ENCODE measurements at regions not wholly inside any gene's neighbourhood (a gene's known extent, or its start where the extent isn't known, plus 50 kb on each side); places are given as distances from the start of the nearest gene placed in this dataset.

DNA sequence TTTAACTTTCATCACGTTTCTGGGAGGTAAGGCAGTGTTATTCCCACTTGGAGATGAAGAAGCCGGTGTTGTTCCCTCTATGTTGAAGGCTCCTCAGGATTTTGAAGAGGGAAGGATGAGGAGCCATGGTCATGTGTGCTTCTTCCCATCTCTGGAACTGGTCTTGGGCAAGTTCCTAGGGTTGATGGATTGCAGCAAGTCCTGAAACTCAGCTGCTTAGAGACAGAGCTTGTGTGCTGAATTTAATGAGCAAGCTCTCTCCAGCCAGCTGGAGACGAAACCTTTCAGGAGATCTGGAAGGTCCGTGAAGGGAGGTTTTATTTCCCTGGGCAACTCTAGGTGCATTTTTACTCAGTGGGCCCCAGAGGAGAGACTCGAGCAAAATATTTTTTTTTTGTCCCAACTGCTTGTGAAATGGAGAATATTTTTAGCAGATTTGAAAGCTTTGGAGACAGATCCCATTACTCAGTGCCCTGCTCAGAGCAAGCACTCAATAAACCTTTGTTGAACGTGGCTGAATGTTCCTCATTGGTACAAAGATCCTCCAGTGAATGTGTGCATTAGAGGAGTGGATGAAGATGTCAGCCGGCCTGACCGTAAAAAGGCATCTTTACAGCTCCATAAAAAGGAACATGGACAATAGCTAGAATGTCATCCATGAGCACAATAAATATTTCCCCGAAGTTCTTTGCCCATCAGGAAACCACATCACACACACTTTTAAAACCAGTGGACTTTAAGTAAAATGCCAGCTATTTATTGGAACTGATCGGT is 55.6 kb upstream of the RGMA start:
- H3K4me1 ChIP-seq (ENCODE audit: insufficient read depth, poor library complexity, severe bottlenecking) = no peaks in the 10 kb centered on the region
- H3K27me3 ChIP-seq (ENCODE audit: insufficient read depth, poor library complexity, severe bottlenecking) = peaks cover 8% of the 10 kb centered on the region
- TF ChIP-seq, protein P1, sequence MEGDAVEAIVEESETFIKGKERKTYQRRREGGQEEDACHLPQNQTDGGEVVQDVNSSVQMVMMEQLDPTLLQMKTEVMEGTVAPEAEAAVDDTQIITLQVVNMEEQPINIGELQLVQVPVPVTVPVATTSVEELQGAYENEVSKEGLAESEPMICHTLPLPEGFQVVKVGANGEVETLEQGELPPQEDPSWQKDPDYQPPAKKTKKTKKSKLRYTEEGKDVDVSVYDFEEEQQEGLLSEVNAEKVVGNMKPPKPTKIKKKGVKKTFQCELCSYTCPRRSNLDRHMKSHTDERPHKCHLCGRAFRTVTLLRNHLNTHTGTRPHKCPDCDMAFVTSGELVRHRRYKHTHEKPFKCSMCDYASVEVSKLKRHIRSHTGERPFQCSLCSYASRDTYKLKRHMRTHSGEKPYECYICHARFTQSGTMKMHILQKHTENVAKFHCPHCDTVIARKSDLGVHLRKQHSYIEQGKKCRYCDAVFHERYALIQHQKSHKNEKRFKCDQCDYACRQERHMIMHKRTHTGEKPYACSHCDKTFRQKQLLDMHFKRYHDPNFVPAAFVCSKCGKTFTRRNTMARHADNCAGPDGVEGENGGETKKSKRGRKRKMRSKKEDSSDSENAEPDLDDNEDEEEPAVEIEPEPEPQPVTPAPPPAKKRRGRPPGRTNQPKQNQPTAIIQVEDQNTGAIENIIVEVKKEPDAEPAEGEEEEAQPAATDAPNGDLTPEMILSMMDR (IDR thresholded peaks at IDR 0.05; ENCODE audit: poor library complexity, severe bottlenecking) = no peak
- H3K27ac ChIP-seq (ENCODE audit: poor library complexity, severe bottlenecking) = no peak overlapping the region
- ATAC-seq (ENCODE audit: low read depth) (peak; percentile 22; the same call in 1 of the 3 replicates), DNase-seq (ENCODE audit: low spot score) (no peak)
- H3K9me3 ChIP-seq (ENCODE audit: severe bottlenecking) = no peaks in the 10 kb centered on the region
- no peaks in the 10 kb centered on the region for H3K36me3 ChIP-seq (ENCODE audit: low read depth)
- no peak overlapping the region for H3K4me3 ChIP-seq (ENCODE audit: severe bottlenecking)

DNA sequence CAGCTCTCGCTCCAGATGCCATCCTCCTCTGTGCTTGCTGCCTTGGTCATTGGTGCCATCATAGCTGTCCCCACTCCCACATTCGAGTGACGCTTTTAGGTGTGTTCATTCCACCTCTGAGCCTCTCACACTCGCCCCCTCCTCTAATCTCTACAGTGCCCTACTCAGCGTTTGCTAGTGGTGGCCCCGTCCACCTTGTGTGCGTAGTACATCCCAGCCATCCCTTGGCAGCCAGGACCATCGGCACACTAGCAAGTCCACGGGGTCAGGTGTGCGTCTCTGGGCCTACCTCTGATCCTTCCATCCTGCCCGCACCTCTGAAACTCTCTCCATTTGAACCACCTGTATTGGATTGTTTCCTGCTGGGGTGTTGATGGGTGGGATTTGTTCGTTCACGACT is 54.2 kb upstream of the RGMA start:
- Histone ChIP-seq H3K4me3 (ENCODE audit: severe bottlenecking) (no peak overlapping the region), H3K4me1 (ENCODE audit: insufficient read depth, poor library complexity, severe bottlenecking) (no peaks in the 10 kb centered on the region), H3K27ac (ENCODE audit: poor library complexity, severe bottlenecking) (no peak overlapping the region), H3K36me3 (ENCODE audit: low read depth) (no peaks in the 10 kb centered on the region), H3K27me3 (ENCODE audit: insufficient read depth, poor library complexity, severe bottlenecking) (peaks cover 8% of the 10 kb centered on the region), H3K9me3 (ENCODE audit: severe bottlenecking) (no peaks in the 10 kb centered on the region)
- DNase-seq (ENCODE audit: low spot score) = no peak
- ATAC-seq (ENCODE audit: low read depth) = no peak
- TF ChIP-seq, protein P1 (IDR thresholded peaks at IDR 0.05; ENCODE audit: poor library complexity, severe bottlenecking) = no peak

DNA sequence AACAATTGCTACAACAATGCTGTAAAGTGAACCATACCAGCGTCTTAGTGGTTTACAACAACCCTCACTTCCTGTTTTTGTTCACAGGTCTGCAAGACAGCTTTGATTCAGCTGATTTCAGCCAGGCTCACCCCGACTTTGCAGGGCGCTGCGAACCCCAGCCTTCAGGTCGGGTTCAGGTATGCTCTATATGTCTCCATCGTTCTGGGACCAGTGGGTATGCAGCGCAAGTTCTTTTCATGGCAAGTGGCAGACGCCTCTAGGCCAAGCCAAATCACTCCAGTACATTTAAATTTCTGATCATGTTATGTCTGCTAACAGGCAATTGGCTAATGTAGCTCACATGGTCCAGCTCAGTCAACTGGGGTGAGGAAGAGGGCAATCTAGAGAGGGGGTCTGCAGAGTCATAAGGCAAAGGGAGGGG is 52.4 kb upstream of the RGMA start:
- ATAC-seq (ENCODE audit: low read depth) = no peak

DNA sequence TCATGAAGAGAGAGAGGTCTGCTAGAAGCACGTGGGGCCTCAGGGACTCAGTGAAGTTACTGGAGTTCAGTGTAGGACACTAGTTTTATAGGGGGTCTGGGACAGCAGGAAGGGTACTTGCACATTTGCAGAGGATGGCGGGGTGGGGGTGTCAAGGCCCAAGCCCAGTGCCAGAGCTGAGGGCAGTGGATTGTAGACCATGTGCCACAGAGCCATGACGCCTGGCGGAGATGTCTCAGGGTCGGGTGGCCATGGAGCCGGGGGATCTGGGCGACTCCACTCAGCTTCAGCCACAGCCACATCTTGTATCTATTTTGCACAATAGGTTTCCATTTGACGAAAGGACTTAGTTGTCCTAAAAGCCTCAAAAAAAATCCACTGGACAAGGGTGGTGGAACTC is 50.4 kb upstream of the RGMA start:
- ATAC-seq (ENCODE audit: low read depth) (no peak), DNase-seq (ENCODE audit: low spot score) (no peak)
- H3K27me3 ChIP-seq (ENCODE audit: insufficient read depth, poor library complexity, severe bottlenecking) = no peaks in the 10 kb centered on the region
- no peaks in the 10 kb centered on the region for H3K4me1 ChIP-seq (ENCODE audit: insufficient read depth, poor library complexity, severe bottlenecking)
- TF ChIP-seq, protein P1 (IDR thresholded peaks at IDR 0.05; ENCODE audit: poor library complexity, severe bottlenecking) = no peak
- no peaks in the 10 kb centered on the region for H3K36me3 ChIP-seq (ENCODE audit: low read depth)
- no peak overlapping the region for H3K4me3 ChIP-seq (ENCODE audit: severe bottlenecking)
- H3K27ac ChIP-seq (ENCODE audit: poor library complexity, severe bottlenecking) = no peak overlapping the region
- H3K9me3 ChIP-seq (ENCODE audit: severe bottlenecking) = no peaks in the 10 kb centered on the region

More for the DNA sequence above, 52.4 kb upstream of the RGMA start:
- Histone ChIP-seq H3K9me3 (ENCODE audit: severe bottlenecking) (no peaks in the 10 kb centered on the region), H3K4me3 (ENCODE audit: severe bottlenecking) (no peak overlapping the region), H3K36me3 (ENCODE audit: low read depth) (no peaks in the 10 kb centered on the region), H3K4me1 (ENCODE audit: insufficient read depth, poor library complexity, severe bottlenecking) (no peaks in the 10 kb centered on the region), H3K27ac (ENCODE audit: poor library complexity, severe bottlenecking) (no peak overlapping the region), H3K27me3 (ENCODE audit: insufficient read depth, poor library complexity, severe bottlenecking) (peaks cover 8% of the 10 kb centered on the region)
- TF ChIP-seq, protein P1 (IDR thresholded peaks at IDR 0.05; ENCODE audit: poor library complexity, severe bottlenecking) = no peak
- no peak for DNase-seq (ENCODE audit: low spot score)

DNA sequence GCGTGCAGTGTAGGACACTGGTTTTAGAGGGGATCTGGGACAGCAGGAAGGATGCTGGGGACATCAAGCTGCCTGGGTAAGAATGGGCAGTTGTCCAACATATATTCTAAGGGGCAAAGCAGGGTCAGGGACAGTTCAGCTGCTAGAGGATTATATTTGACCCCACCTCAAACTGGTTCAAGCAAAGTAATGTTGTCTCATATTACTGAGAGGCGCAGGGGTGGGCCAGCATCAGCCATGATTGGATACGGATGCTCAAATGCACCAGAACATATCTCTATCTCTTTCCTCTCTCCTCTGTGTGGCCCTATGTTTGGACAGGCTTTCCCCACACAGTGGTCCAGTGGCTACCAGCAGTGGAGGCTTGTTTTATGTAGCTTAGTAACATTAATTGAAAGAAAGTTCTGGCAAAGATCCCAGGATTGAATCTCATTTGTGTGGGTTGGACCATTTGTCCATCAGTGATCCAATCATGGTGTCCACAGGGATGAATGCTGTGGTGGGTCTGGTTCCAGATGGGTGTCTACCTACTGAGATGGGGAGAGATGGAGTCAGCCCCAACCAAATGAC is 49.8 kb upstream of the RGMA start:
- TF ChIP-seq, protein P1 (IDR thresholded peaks at IDR 0.05; ENCODE audit: poor library complexity, severe bottlenecking) = no peak
- Histone ChIP-seq H3K36me3 (ENCODE audit: low read depth) (no peaks in the 10 kb centered on the region), H3K27ac (ENCODE audit: poor library complexity, severe bottlenecking) (no peak overlapping the region), H3K27me3 (ENCODE audit: insufficient read depth, poor library complexity, severe bottlenecking) (no peaks in the 10 kb centered on the region), H3K4me1 (ENCODE audit: insufficient read depth, poor library complexity, severe bottlenecking) (no peaks in the 10 kb centered on the region), H3K4me3 (ENCODE audit: severe bottlenecking) (no peak overlapping the region), H3K9me3 (ENCODE audit: severe bottlenecking) (no peaks in the 10 kb centered on the region)
- ATAC-seq (ENCODE audit: low read depth) = no peak
- DNase-seq (ENCODE audit: low spot score) = no peak

Data from RWPE2 (cell line).